KMS-11 (cell line): ENCODE measurements at regions not wholly inside any gene's neighbourhood (a gene's known extent, or its start where the extent isn't known, plus 50 kb on each side); places are given as distances from the start of the nearest gene placed in this dataset.

ENCODE experiments used
- H2AFZ ChIP-seq: fragments of 200-600 bp; sonication (generic); 2 replicates; pipeline ENCODE4 v1.6.1; 2016; ENCODE audit warnings: antibody characterized with exemption, mixed run types, low read depth
- H3K27ac ChIP-seq: fragments of 200-600 bp; sonication (generic); 2 replicates; pipeline ENCODE4 v1.6.1; 2016; ENCODE audit warnings: mild to moderate bottlenecking, mixed run types
- H3K27me3 ChIP-seq: fragments of 200-600 bp; sonication (generic); 2 replicates; pipeline ENCODE4 v1.6.1; 2017; ENCODE audit warnings: mild to moderate bottlenecking, low read depth, mixed run types, moderate library complexity; ENCODE audit not compliant: insufficient read depth
- H3K36me3 ChIP-seq: fragments of 200-600 bp; sonication (generic); 2 replicates; pipeline ENCODE4 v1.6.1; 2017; ENCODE audit warnings: mild to moderate bottlenecking, mixed run types; ENCODE audit not compliant: insufficient read depth
- H3K4me1 ChIP-seq: fragments of 200-600 bp; sonication (generic); 2 replicates; pipeline ENCODE4 v1.6.1; 2016; ENCODE audit warnings: mild to moderate bottlenecking, low read depth, mixed run types; ENCODE audit not compliant: poor library complexity, severe bottlenecking
- H3K4me2 ChIP-seq: fragments of 200-600 bp; sonication (generic); 2 replicates; pipeline ENCODE4 v1.7.0; 2016; ENCODE audit warnings: mild to moderate bottlenecking, mixed run types
- H3K4me3 ChIP-seq: fragments of 200-600 bp; sonication (generic); IDR thresholded peaks from 2 replicates; pipeline ENCODE4 v1.6.1; 2017; ENCODE audit warnings: low read depth, low read length, mixed read lengths; ENCODE audit not compliant: insufficient read depth
- H3K79me2 ChIP-seq: fragments of 200-600 bp; sonication (generic); 2 replicates; pipeline ENCODE4 v1.6.1; 2016; ENCODE audit warnings: low read depth, mixed run types; ENCODE audit not compliant: insufficient read depth
- H3K9ac ChIP-seq: fragments of 200-600 bp; sonication (generic); 2 replicates; pipeline ENCODE4 v1.6.1; 2016; ENCODE audit warnings: mild to moderate bottlenecking, mixed run types
- H4K20me1 ChIP-seq: fragments of 200-600 bp; sonication (generic); 2 replicates; pipeline ENCODE4 v1.6.1; 2016; ENCODE audit warnings: mild to moderate bottlenecking, mixed run types; ENCODE audit not compliant: insufficient read depth
- TF ChIP-seq, protein P1 (sequence below): fragments of 200-600 bp; sonication (generic); conservative IDR thresholded peaks from 2 replicates; pipeline ENCODE4 v1.6.1; 2017; ENCODE audit warnings: low read depth, mild to moderate bottlenecking, antibody characterized with exemption, low read length, moderate library complexity, mixed read lengths

DNA sequence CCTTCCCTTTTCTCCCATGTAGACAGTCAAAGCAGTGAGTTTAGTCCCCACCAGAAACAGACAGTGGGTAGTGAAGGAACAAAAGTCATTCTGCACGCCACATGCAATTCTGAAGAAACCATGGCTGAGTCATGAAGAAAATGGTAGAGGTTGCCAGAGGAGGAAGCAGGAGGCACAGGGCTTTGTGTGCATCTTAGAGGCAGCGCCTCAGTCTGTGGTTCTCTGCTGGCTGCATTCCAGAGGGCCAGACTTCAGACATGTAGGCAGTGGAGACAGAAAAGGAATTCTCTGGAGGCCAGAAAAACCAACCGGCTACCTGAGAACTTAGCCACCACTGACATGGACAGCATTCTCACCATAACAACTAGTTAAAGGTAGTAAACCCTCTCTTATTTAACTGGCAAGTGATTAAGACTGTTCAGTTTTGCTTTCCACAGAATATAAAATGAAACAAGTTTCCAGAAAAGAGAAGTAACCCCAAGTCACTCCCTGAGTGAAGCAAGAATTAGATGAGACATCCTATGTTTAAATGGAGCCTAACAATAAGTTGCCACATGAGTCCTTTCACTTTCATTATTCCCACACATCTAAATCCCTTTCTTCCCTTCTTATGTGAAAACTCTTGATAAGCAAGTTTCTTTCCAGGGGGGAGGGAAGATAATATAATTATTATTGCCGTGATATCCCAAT, 556.1 kb downstream of the SOX6 start:
- no peaks in the 10 kb centered on the region for H4K20me1 ChIP-seq
- H3K4me1 ChIP-seq = no peaks in the 10 kb centered on the region
- H3K79me2 ChIP-seq = no peaks in the 10 kb centered on the region
- no peak overlapping the region for H3K4me3 ChIP-seq
- no peak overlapping the region for H3K9ac ChIP-seq
- H2AFZ ChIP-seq = no peak overlapping the region
- TF ChIP-seq, protein P1, sequence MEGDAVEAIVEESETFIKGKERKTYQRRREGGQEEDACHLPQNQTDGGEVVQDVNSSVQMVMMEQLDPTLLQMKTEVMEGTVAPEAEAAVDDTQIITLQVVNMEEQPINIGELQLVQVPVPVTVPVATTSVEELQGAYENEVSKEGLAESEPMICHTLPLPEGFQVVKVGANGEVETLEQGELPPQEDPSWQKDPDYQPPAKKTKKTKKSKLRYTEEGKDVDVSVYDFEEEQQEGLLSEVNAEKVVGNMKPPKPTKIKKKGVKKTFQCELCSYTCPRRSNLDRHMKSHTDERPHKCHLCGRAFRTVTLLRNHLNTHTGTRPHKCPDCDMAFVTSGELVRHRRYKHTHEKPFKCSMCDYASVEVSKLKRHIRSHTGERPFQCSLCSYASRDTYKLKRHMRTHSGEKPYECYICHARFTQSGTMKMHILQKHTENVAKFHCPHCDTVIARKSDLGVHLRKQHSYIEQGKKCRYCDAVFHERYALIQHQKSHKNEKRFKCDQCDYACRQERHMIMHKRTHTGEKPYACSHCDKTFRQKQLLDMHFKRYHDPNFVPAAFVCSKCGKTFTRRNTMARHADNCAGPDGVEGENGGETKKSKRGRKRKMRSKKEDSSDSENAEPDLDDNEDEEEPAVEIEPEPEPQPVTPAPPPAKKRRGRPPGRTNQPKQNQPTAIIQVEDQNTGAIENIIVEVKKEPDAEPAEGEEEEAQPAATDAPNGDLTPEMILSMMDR = no peak
- no peaks in the 10 kb centered on the region for H3K27me3 ChIP-seq
- no peak overlapping the region for H3K27ac ChIP-seq
- H3K4me2 ChIP-seq = no peak overlapping the region
- H3K36me3 ChIP-seq = no peaks in the 10 kb centered on the region

DNA sequence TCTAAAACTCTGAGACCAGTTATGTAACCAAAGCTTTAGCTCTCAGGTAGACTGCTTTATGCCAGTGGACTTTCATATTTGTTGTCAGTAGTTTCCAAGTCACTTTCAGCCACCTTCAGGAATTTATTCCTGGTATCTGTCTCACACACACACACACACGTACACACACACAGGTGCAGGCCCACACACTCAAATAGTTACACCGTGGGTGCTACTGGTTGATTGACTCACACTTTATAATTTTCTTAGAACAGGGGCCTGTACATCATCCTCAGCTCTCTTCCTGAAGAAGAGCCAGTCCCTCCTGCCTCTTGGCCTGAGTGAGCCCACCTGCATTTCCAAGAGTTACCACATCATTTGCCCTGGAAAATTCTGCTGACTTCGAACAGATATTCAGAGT, 555.2 kb downstream of the SOX6 start:
- Histone ChIP-seq H3K4me2 (no peak overlapping the region), H3K9ac (no peak overlapping the region), H3K79me2 (no peaks in the 10 kb centered on the region), H3K36me3 (no peaks in the 10 kb centered on the region), H3K27ac (no peak overlapping the region), H2AFZ (no peak overlapping the region), H3K4me1 (no peaks in the 10 kb centered on the region), H4K20me1 (no peaks in the 10 kb centered on the region), H3K4me3 (no peak overlapping the region), H3K27me3 (no peaks in the 10 kb centered on the region)
- TF ChIP-seq, protein P1 = no peak

DNA sequence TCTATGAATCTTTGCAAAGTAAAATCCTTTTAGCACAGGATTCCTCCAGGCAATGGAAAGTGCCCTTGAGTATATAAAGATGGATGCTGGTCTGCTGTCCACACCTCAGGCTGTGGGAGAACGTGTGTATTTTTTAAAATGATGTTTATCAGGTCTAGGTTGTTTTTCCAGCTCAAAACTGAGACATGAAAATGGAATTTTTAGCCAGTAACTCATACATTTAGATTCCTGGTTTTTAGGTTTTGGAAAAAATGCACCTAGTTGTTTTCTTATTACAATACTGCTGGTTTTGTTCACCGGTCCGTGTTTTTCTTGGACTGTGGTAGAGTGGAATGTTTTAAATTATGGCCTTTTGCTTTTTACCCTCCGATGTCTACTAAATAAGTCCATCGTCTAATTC, 554.7 kb downstream of the SOX6 start:
- TF ChIP-seq, protein P1 = no peak
- Histone ChIP-seq H2AFZ (no peak overlapping the region), H3K36me3 (no peaks in the 10 kb centered on the region), H4K20me1 (no peaks in the 10 kb centered on the region), H3K4me3 (no peak overlapping the region), H3K27me3 (no peaks in the 10 kb centered on the region), H3K4me2 (no peak overlapping the region), H3K79me2 (no peaks in the 10 kb centered on the region), H3K4me1 (no peaks in the 10 kb centered on the region), H3K27ac (no peak overlapping the region), H3K9ac (no peak overlapping the region)

DNA sequence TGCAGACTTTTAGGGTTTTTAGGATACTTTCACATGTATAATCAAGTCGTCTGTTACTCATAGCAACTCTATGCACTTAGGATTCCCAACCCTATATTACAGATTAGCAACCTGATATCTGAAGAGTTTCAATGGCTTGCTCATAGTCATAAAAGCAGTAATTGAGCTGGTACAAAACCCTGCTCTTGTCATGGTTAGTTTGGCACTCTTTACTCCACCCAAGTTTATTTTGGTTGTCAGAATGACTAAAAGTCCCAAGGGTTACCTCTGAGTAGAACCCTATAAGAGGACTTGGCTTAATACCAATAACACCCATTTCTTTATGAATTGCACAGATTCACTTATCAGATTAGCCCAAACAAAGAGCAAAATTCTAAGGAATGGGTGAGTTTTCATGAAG, 550.6 kb downstream of the SOX6 start:
- TF ChIP-seq, protein P1 = no peak
- no peaks in the 10 kb centered on the region for H4K20me1 ChIP-seq
- H3K27ac ChIP-seq = no peak overlapping the region
- no peak overlapping the region for H3K9ac ChIP-seq
- no peak overlapping the region for H2AFZ ChIP-seq
- H3K4me2 ChIP-seq = no peak overlapping the region
- no peaks in the 10 kb centered on the region for H3K27me3 ChIP-seq
- no peak overlapping the region for H3K4me3 ChIP-seq
- no peaks in the 10 kb centered on the region for H3K36me3 ChIP-seq
- no peaks in the 10 kb centered on the region for H3K4me1 ChIP-seq
- H3K79me2 ChIP-seq = no peaks in the 10 kb centered on the region
